Colonic mucosa (tissue), 4 donors: ENCODE measurements at regions not wholly inside any gene's neighbourhood (a gene's known extent, or its start where the extent isn't known, plus 50 kb on each side); places are given as distances from the start of the nearest gene placed in this dataset.

Experiments used
- DNase-seq: peaks from one replicate; pipeline ENCODE4 v3.0.0-alpha.2; 2020
- H3K27ac ChIP-seq: fragments of 200-600 bp; one replicate; pipeline ENCODE4 v1.8.0; 2021
- H3K27me3 ChIP-seq: fragments of 200-600 bp; one replicate; pipeline ENCODE4 v1.8.0; 2021
- H3K36me3 ChIP-seq: fragments of 200-600 bp; one replicate; pipeline ENCODE4 v1.8.0; 2021
- H3K4me1 ChIP-seq: fragments of 200-600 bp; one replicate; pipeline ENCODE4 v1.8.0; 2021; ENCODE audit warnings: mild to moderate bottlenecking
- H3K4me3 ChIP-seq: fragments of 200-600 bp; one replicate; pipeline ENCODE4 v1.8.0; 2021
- H3K9ac ChIP-seq, 2 donors: one replicate each; pipeline ENCODE4 v1.7.0; 2013; ENCODE audit warnings: control low read depth in 2 of 2, low read depth in 2 of 2, low read length in 2 of 2
- H3K9me3 ChIP-seq: fragments of 200-600 bp; one replicate; pipeline ENCODE4 v1.8.0; 2021
- intact Hi-C: fragments of 100-400 bp; cut with DNase I; formaldehyde crosslinking; loops from one replicate; pipeline ENCODE4 v1.14.1; 2022
- TF ChIP-seq, protein P1 (sequence below): fragments of 200-600 bp; IDR thresholded peaks from one replicate; pipeline ENCODE4 v1.8.0; 2022; ENCODE audit warnings: antibody characterized with exemption, mild to moderate bottlenecking
- donor health status: healthy.
- donor health status: DM: no; HTN: no; CAD: no.
- donor health status: DM: no; HTN: no; CAD: no.

DNA sequence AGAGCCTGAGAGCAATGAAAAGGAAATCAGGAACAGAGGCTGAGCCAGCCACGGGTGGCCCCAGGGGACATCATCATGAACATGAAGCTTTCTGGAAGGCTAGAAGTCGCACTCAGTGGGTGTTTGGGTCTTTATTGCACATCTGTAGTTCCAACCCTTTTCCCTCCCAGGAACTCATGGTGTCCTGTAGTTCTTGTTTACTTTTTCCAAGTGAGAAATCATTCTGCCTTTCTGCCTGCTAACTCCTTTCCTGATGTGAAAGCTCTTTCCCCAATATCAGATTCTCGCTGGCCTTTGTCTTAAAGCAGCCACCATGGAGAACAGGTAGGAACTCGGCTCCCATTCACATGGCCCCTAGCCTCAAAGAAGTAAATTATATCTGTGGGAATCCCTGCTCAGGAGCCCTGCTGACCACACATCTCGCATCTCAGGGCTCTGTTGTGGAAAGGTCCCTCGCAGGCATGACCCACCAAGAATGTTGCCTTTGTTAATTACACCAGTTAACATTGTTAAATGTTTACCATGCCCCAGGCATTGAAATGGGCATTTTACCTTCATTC is 542.7 kb downstream of the TNS3 start:
- no peaks in the 10 kb centered on the region for H3K36me3 ChIP-seq
- no peaks in the 10 kb centered on the region for H3K9me3 ChIP-seq
- H3K27ac ChIP-seq: no peak overlapping the region
- H3K4me3 ChIP-seq: no peak overlapping the region
- no peaks in the 10 kb centered on the region for H3K27me3 ChIP-seq
- no peak overlapping the region for H3K9ac ChIP-seq
- H3K4me1 ChIP-seq: no peaks in the 10 kb centered on the region
- DNase-seq: no peak
- intact Hi-C loops: no loop called here
- TF ChIP-seq, protein P1, sequence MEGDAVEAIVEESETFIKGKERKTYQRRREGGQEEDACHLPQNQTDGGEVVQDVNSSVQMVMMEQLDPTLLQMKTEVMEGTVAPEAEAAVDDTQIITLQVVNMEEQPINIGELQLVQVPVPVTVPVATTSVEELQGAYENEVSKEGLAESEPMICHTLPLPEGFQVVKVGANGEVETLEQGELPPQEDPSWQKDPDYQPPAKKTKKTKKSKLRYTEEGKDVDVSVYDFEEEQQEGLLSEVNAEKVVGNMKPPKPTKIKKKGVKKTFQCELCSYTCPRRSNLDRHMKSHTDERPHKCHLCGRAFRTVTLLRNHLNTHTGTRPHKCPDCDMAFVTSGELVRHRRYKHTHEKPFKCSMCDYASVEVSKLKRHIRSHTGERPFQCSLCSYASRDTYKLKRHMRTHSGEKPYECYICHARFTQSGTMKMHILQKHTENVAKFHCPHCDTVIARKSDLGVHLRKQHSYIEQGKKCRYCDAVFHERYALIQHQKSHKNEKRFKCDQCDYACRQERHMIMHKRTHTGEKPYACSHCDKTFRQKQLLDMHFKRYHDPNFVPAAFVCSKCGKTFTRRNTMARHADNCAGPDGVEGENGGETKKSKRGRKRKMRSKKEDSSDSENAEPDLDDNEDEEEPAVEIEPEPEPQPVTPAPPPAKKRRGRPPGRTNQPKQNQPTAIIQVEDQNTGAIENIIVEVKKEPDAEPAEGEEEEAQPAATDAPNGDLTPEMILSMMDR: no peak

GRCh38 chr7:47038621-47039020 is 543.3 kb downstream of the TNS3 start:
- Histone ChIP-seq H3K9me3 (no peaks in the 10 kb centered on the region), H3K27ac (no peak overlapping the region), H3K4me1 (no peaks in the 10 kb centered on the region), H3K36me3 (no peaks in the 10 kb centered on the region), H3K27me3 (no peaks in the 10 kb centered on the region), H3K9ac (no peak overlapping the region), H3K4me3 (no peak overlapping the region)
- TF ChIP-seq, protein P1: no peak
- intact Hi-C loops: no loop called here
- no peak for DNase-seq

GRCh38 chr7:47037607-47038006 is 544.3 kb downstream of the TNS3 start:
- Histone ChIP-seq H3K9ac (no peak overlapping the region), H3K27ac (no peak overlapping the region), H3K9me3 (no peaks in the 10 kb centered on the region), H3K4me1 (no peaks in the 10 kb centered on the region), H3K36me3 (no peaks in the 10 kb centered on the region), H3K27me3 (no peaks in the 10 kb centered on the region), H3K4me3 (no peak overlapping the region)
- DNase-seq: no peak
- TF ChIP-seq, protein P1: no peak
- intact Hi-C loops: no loop called here

- TF ChIP-seq, protein P1: no peak
Observed at GRCh38 chr7:47036909-47037308, 545.0 kb downstream of the TNS3 start.

DNA sequence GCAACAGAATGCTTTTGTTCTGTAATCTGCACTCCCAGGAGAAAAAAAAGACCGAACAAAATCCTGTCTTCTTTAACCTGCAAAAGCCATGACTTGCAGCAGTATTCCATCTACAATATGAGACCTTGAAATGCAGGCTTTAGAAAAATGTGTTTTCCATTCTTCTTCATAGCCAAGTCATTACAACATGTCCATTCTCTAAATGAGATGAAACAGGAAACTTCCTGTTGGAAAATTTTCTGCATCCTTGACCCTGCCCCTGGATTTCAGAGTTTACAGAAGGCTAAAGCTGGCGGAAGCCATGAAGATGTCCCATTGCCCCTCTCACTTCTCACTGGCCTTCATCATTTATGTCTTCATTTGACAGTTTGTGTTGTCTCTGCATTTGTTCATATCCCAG is 546.4 kb downstream of the TNS3 start:
- H3K27ac ChIP-seq: no peak overlapping the region
- no peaks in the 10 kb centered on the region for H3K36me3 ChIP-seq
- H3K9me3 ChIP-seq: no peaks in the 10 kb centered on the region
- intact Hi-C loops: no loop called here
- no peaks in the 10 kb centered on the region for H3K27me3 ChIP-seq
- DNase-seq: no peak
- TF ChIP-seq, protein P1: no peak
- no peak overlapping the region for H3K4me3 ChIP-seq
- H3K9ac ChIP-seq: no peak overlapping the region
- H3K4me1 ChIP-seq: no peaks in the 10 kb centered on the region

More at GRCh38 chr7:47036909-47037308, 545.0 kb downstream of the TNS3 start:
- Histone ChIP-seq H3K36me3 (no peaks in the 10 kb centered on the region), H3K9me3 (no peaks in the 10 kb centered on the region), H3K27ac (no peak overlapping the region), H3K4me3 (no peak overlapping the region), H3K27me3 (no peaks in the 10 kb centered on the region), H3K4me1 (no peaks in the 10 kb centered on the region), H3K9ac (no peak overlapping the region)
- DNase-seq: no peak
- intact Hi-C loops: no loop called here
